HepG2 (cell line): ENCODE measurements at regions not wholly inside any gene's neighbourhood (a gene's known extent, or its start where the extent isn't known, plus 50 kb on each side); places are given as distances from the start of the nearest gene placed in this dataset.

Source experiments
- ATAC-seq: fragments of 200-7000 bp; cut with Tn5 transposase; 3 replicates; pipeline ENCODE4 v1.9.1; 2020; ENCODE audit warnings: mild to moderate bottlenecking, moderate library complexity
- BruUV-seq: library from RNA; stranded (reverse); fragments of 400-500 nt; replicated peaks from 2 replicates; lab custom pipeline; 2021; lab: Mats Ljungman, UMichigan
- CTCF ChIA-PET: fragments of 300-600 bp; formaldehyde crosslinking; extraction: SDS; loops from one replicate; lab custom pipeline; 2021; ENCODE audit warnings: low total read pairs, inconsistent platforms, low intra/inter-chr PET ratio; lab: Yijun Ruan, JAX
- POLR2A ChIA-PET: fragments of 350-600 bp; sonication (Branson Sonifier 250); formaldehyde crosslinking; loops from one replicate; lab custom pipeline; 2020; ENCODE audit warnings: antibody characterized with exemption, inconsistent platforms; lab: Yijun Ruan, JAX
- DNase-seq: peaks from one replicate; pipeline ENCODE4 v3.0.0-alpha.2; 2015; ENCODE audit warnings: low spot score
- FAIRE-seq: peaks from 3 replicates; lab custom pipeline; 2011; peaks lifted over from hg19 to GRCh38; lab: Jason Lieb, UNC
- H2AFZ ChIP-seq: one replicate; pipeline ENCODE4 v1.6.1; 2011; ENCODE audit warnings: low read length, inconsistent platforms
- H3K27ac ChIP-seq: fragments of 300-600 bp; 3 replicates; pipeline ENCODE4 v1.8.0; 2011; ENCODE audit warnings: mixed run types, mild to moderate bottlenecking, mixed read lengths, low read length, inconsistent platforms; ENCODE audit not compliant: insufficient read depth; ENCODE audit errors: extremely low read length
- H3K27me3 ChIP-seq, 2 experiments: fragments of 200-600 bp in 1 of 2; 2 replicates in 1 of 2; 3 replicates in 1 of 2; pipeline versions ENCODE4 v1.6.0 to v1.8.0; 2011; ENCODE audit warnings: low read length in 2 of 2, mild to moderate bottlenecking in 2 of 2, moderate library complexity in 2 of 2, inconsistent platforms in 1 of 2; ENCODE audit not compliant: insufficient read depth in 2 of 2, control insufficient read depth in 1 of 2
- H3K36me3 ChIP-seq, 2 experiments: fragments of 200-600 bp in 1 of 2; replicated peaks in 1 of 2; 2 replicates in 1 of 2; 3 replicates in 1 of 2; pipeline versions ENCODE4 v1.5.1 to v1.8.0; 2011; ENCODE audit warnings: low read length in 2 of 2, inconsistent platforms in 1 of 2; ENCODE audit not compliant: insufficient read depth in 2 of 2, control insufficient read depth in 1 of 2
- H3K4me1 ChIP-seq: 2 replicates; pipeline ENCODE4 v1.5.1; 2012; ENCODE audit warnings: low read length, inconsistent platforms; ENCODE audit not compliant: insufficient read depth
- H3K4me2 ChIP-seq: 2 replicates; pipeline ENCODE4 v1.6.0; 2011; ENCODE audit warnings: low read depth, low read length, inconsistent platforms
- H3K4me3 ChIP-seq, 3 experiments: fragments of 200-600 bp in 1 of 3; sonication (generic), shearing (Covaris generic) in 1 of 3; replicated peaks in 1 of 3; 2 replicates each; pipeline ENCODE4 v1.5.1; 2011 to 2016; ENCODE audit warnings: low read length in 3 of 3, inconsistent platforms in 2 of 3, low read depth in 2 of 3, mild to moderate bottlenecking in 2 of 3, control low read depth in 1 of 3, mixed read lengths in 1 of 3; ENCODE audit not compliant: insufficient read depth in 1 of 3
- H3K79me2 ChIP-seq: one replicate; pipeline ENCODE4 v1.6.1; 2011; ENCODE audit warnings: low read length, inconsistent platforms; ENCODE audit not compliant: insufficient read depth
- H3K9ac ChIP-seq: 2 replicates; pipeline ENCODE4 v1.6.0; 2011; ENCODE audit warnings: mild to moderate bottlenecking, low read depth, low read length, inconsistent platforms; ENCODE audit not compliant: insufficient read depth
- H3K9me3 ChIP-seq: 2 replicates; pipeline ENCODE4 v1.5.1; 2012; ENCODE audit warnings: mild to moderate bottlenecking, low read length
- H4K20me1 ChIP-seq: 2 replicates; pipeline ENCODE4 v1.6.0; 2011; ENCODE audit warnings: inconsistent platforms, mild to moderate bottlenecking, low read length, moderate library complexity; ENCODE audit not compliant: insufficient read depth
- ARID4A ChIP-seq: sonication (generic); formaldehyde crosslinking; IDR thresholded peaks from 2 replicates; pipeline ENCODE4 v1.5.0; 2020; ENCODE audit warnings: mild to moderate bottlenecking, missing genetic modification reagents, borderline replicate concordance
- HMG20B ChIP-seq: conservative IDR thresholded peaks from 2 replicates; pipeline ENCODE4 v1.6.1; 2016; ENCODE audit warnings: missing genetic modification reagents, missing compliant biosample characterization
- HOMEZ ChIP-seq: IDR thresholded peaks from 2 replicates; pipeline ENCODE4 v1.6.1; 2016; ENCODE audit warnings: low read depth
- KDM2A ChIP-seq: sonication (generic); formaldehyde crosslinking; IDR thresholded peaks from 2 replicates; pipeline ENCODE4 v1.4.0; 2020; ENCODE audit warnings: low read depth, missing genetic modification reagents, borderline replicate concordance
- PAWR ChIP-seq: sonication (generic); formaldehyde crosslinking; IDR thresholded peaks from 2 replicates; pipeline ENCODE4 v1.4.0; 2020; ENCODE audit warnings: missing genetic modification reagents, mild to moderate bottlenecking, borderline replicate concordance
- PCBP1 ChIP-seq: fragments of 200-400 bp; formaldehyde crosslinking; IDR thresholded peaks from 2 replicates; pipeline ENCODE4 v1.6.1; 2017; ENCODE audit warnings: mild to moderate bottlenecking, low read depth, low read length, borderline replicate concordance
- SMARCC2 ChIP-seq: fragments of 450-650 bp; IDR thresholded peaks from 2 replicates; pipeline ENCODE4 v1.6.1; 2017; ENCODE audit warnings: antibody characterized with exemption, mild to moderate bottlenecking
- SPEN ChIP-seq: sonication (generic); formaldehyde crosslinking; IDR thresholded peaks from 2 replicates; pipeline ENCODE4 v1.5.1; 2020; ENCODE audit warnings: low read depth, mild to moderate bottlenecking, missing genetic modification reagents
- TARDBP ChIP-seq: sonication (generic); formaldehyde crosslinking; IDR thresholded peaks from 2 replicates; pipeline ENCODE4 v1.8.0; 2022; ENCODE audit warnings: mild to moderate bottlenecking, missing genetic modification reagents
- TBL1XR1 ChIP-seq: fragments of 150-350 bp; IDR thresholded peaks from 2 replicates; pipeline ENCODE4 v1.6.1; 2014; ENCODE audit warnings: borderline replicate concordance, low read length; ENCODE audit not compliant: partially characterized antibody
- TSC22D2 ChIP-seq: sonication (generic); formaldehyde crosslinking; IDR thresholded peaks from 2 replicates; pipeline ENCODE4 v1.5.1; 2020; ENCODE audit warnings: missing genetic modification reagents, mild to moderate bottlenecking, borderline replicate concordance
- ZNF282 ChIP-seq: fragments of 450-650 bp; IDR thresholded peaks from 2 replicates; pipeline ENCODE4 v1.6.1; 2018; ENCODE audit not compliant: partially characterized antibody
- ZNF33B ChIP-seq: sonication (generic); formaldehyde crosslinking; IDR thresholded peaks from 2 replicates; pipeline ENCODE4 v1.5.1; 2020; ENCODE audit warnings: mild to moderate bottlenecking, missing genetic modification reagents
- ZNF431 ChIP-seq: sonication (generic); formaldehyde crosslinking; IDR thresholded peaks from 2 replicates; pipeline ENCODE4 v1.9.0; 2022; ENCODE audit warnings: missing genetic modification reagents, low read depth, mild to moderate bottlenecking, borderline replicate concordance
- ZNF564 ChIP-seq: sonication (generic); formaldehyde crosslinking; IDR thresholded peaks from 2 replicates; pipeline ENCODE4 v1.8.1; 2023; ENCODE audit warnings: mild to moderate bottlenecking, missing genetic modification reagents
- ZNF687 ChIP-seq: sonication (generic); formaldehyde crosslinking; IDR thresholded peaks from 2 replicates; pipeline ENCODE4 v1.5.1; 2020; ENCODE audit warnings: mild to moderate bottlenecking, missing genetic modification reagents, moderate library complexity
- WGBS: methylation state at CpG from one replicate; pipeline ENCODE4 v1.1.6; 2017; ENCODE audit warnings: low lambda C conversion rate; 5-methylcytosine and 5-hydroxymethylcytosine counted together
- in situ Hi-C: cut with HindIII; loops from 2 replicates; pipeline ENCODE4 v1.10.0; 2017; ENCODE audit warnings: low pct_unique_long_range_greater_than_20kb; ENCODE audit not compliant: extremely low pct_ligation_motif_present
- intact Hi-C: fragments of 100-400 bp; cut with micrococcal nuclease; formaldehyde crosslinking; loops from one replicate; pipeline ENCODE4 v1.10.0; 2022; ENCODE audit not compliant: unreplicated experiment

GRCh38 chr13:106351251-106351650 lies 184.2 kb downstream of the EFNB2 start:
- H3K9me3 ChIP-seq: no peaks in the 10 kb centered on the region
- no peak overlapping the region for H3K27ac ChIP-seq
- no peaks in the 10 kb centered on the region for H3K4me1 ChIP-seq
- POLR2A ChIA-PET: no interaction called here
- CTCF ChIA-PET: no interaction called here
- H3K27me3 ChIP-seq: peaks cover 0 to 13% of the 10 kb centered on the region in 2 experiments; a peak in 2 of 5 replicates
- no peaks in the 10 kb centered on the region for H4K20me1 ChIP-seq
- no peaks in the 10 kb centered on the region for H3K36me3 ChIP-seq
- in situ Hi-C loops (no loop called here), intact Hi-C loops (no loop called here)
- ATAC-seq (no peak), DNase-seq (no peak), FAIRE-seq (no peak)
- H3K4me3 ChIP-seq: no peak overlapping the region
- H3K79me2 ChIP-seq: no peaks in the 10 kb centered on the region
- BruUV-seq: no TSS peak
- H3K4me2 ChIP-seq: no peak overlapping the region
- no peak overlapping the region for H3K9ac ChIP-seq
- no peak overlapping the region for H2AFZ ChIP-seq
- 8% methylated on average over 5 of the region's 5 CpGs for WGBS
- TF ChIP-seq TARDBP (CRISPR knock-in tag) (no peak), ZNF33B (CRISPR knock-in tag) (no peak), HMG20B (CRISPR knock-in tag) (no peak), ZNF282 (no peak), TBL1XR1 (no peak), ARID4A (CRISPR knock-in tag) (no peak), ZNF687 (CRISPR knock-in tag) (no peak), ZNF564 (CRISPR knock-in tag) (no peak), HOMEZ (CRISPR knock-in tag) (no peak), KDM2A (CRISPR knock-in tag) (no peak), PCBP1 (no peak), PAWR (no peak), SPEN (CRISPR knock-in tag) (no peak), TSC22D2 (CRISPR knock-in tag) (no peak), SMARCC2 (no peak), ZNF431 (CRISPR knock-in tag) (no peak)
